H9 (cell line): ENCODE measurements at regions not wholly inside any gene's neighbourhood (a gene's known extent, or its start where the extent isn't known, plus 50 kb on each side); places are given as distances from the start of the nearest gene placed in this dataset.
A peak's percentile ranks its signal among the peaks of the same experiment; 100 is the strongest.

Source experiments
- DNase-seq: peaks from one replicate; pipeline ENCODE4 v3.0.0-alpha.2; 2017
- H2AFZ ChIP-seq: one replicate; pipeline ENCODE4 v1.6.1; 2013; ENCODE audit warnings: mild to moderate bottlenecking, low read length, control low read depth, moderate library complexity
- H2AK5ac ChIP-seq: 2 replicates; pipeline ENCODE4 v1.6.1; 2013; ENCODE audit warnings: low read length, control low read depth, mixed read lengths; ENCODE audit not compliant: insufficient read length
- H2BK120ac ChIP-seq: one replicate; pipeline ENCODE4 v1.6.1; 2013; ENCODE audit warnings: low read depth, mild to moderate bottlenecking, low read length, control low read depth, inconsistent platforms; ENCODE audit not compliant: poor library complexity, severe bottlenecking
- H2BK12ac ChIP-seq: 2 replicates; pipeline ENCODE4 v1.6.1; 2013; ENCODE audit warnings: low read length, control low read depth, mixed read lengths, low read depth; ENCODE audit not compliant: insufficient read length
- H2BK15ac ChIP-seq: 2 replicates; pipeline ENCODE4 v1.6.1; 2013; ENCODE audit warnings: low read depth, low read length, control low read depth
- H2BK20ac ChIP-seq: one replicate; pipeline ENCODE4 v1.6.1; 2013; ENCODE audit warnings: low read depth, mild to moderate bottlenecking, low read length, control low read depth, inconsistent platforms; ENCODE audit not compliant: poor library complexity, severe bottlenecking
- H2BK5ac ChIP-seq: 2 replicates; pipeline ENCODE4 v1.6.1; 2013; ENCODE audit warnings: low read length, control low read depth, mixed read lengths; ENCODE audit not compliant: insufficient read length
- H3K14ac ChIP-seq: 2 replicates; pipeline ENCODE4 v1.6.1; 2013; ENCODE audit warnings: low read length, control low read depth; ENCODE audit not compliant: insufficient read depth
- H3K18ac ChIP-seq: 2 replicates; pipeline ENCODE4 v1.6.1; 2013; ENCODE audit warnings: low read depth, mild to moderate bottlenecking, mixed read lengths, low read length, control low read depth; ENCODE audit not compliant: insufficient read length
- H3K23ac ChIP-seq: 2 replicates; pipeline ENCODE4 v1.6.1; 2013; ENCODE audit warnings: low read length, control low read depth, mixed read lengths, low read depth; ENCODE audit not compliant: insufficient read length
- H3K23me2 ChIP-seq: 2 replicates; pipeline ENCODE4 v1.6.1; 2013; ENCODE audit warnings: low read depth, mild to moderate bottlenecking, mixed read lengths, low read length, control low read depth; ENCODE audit not compliant: insufficient read length, poor library complexity, severe bottlenecking
- H3K27ac ChIP-seq: 2 replicates; pipeline ENCODE4 v1.5.1; 2013; ENCODE audit warnings: low read length, control low read depth, mixed read lengths, low read depth; ENCODE audit not compliant: insufficient read length
- H3K27me3 ChIP-seq: 2 replicates; pipeline ENCODE4 v1.6.1; 2013; ENCODE audit warnings: low read length, control low read depth, inconsistent platforms; ENCODE audit not compliant: insufficient read depth
- H3K4ac ChIP-seq: 2 replicates; pipeline ENCODE4 v1.6.1; 2013; ENCODE audit warnings: low read depth, mild to moderate bottlenecking, control low read depth, inconsistent platforms, low read length, moderate library complexity
- H3K4me1 ChIP-seq: 2 replicates; pipeline ENCODE4 v1.6.1; 2013; ENCODE audit warnings: low read length, control low read depth, inconsistent platforms; ENCODE audit not compliant: insufficient read depth
- H3K4me2 ChIP-seq: 2 replicates; pipeline ENCODE4 v1.6.1; 2013; ENCODE audit warnings: low read length, control low read depth, mixed read lengths; ENCODE audit not compliant: insufficient read length, insufficient read depth
- H3K56ac ChIP-seq: 2 replicates; pipeline ENCODE4 v1.6.1; 2013; ENCODE audit warnings: low read depth, mild to moderate bottlenecking, mixed read lengths, low read length, control low read depth; ENCODE audit not compliant: insufficient read length
- H3K79me1 ChIP-seq: 2 replicates; pipeline ENCODE4 v1.6.1; 2013; ENCODE audit warnings: low read depth, mild to moderate bottlenecking, moderate library complexity, low read length, control low read depth, inconsistent platforms; ENCODE audit not compliant: insufficient read depth, poor library complexity, severe bottlenecking
- H3K79me2 ChIP-seq: 2 replicates; pipeline ENCODE4 v1.6.1; 2013; ENCODE audit warnings: low read length, control low read depth, inconsistent platforms; ENCODE audit not compliant: insufficient read depth
- H3K9ac ChIP-seq: 2 replicates; pipeline ENCODE4 v1.6.1; 2013; ENCODE audit warnings: low read length, control low read depth, mixed read lengths; ENCODE audit not compliant: insufficient read length; ENCODE audit errors: extremely low read depth
- H3K9me3 ChIP-seq: one replicate; pipeline ENCODE4 v1.6.1; 2013; ENCODE audit warnings: low read depth, low read length, inconsistent platforms; ENCODE audit not compliant: control insufficient read depth
- H3T11ph ChIP-seq: one replicate; pipeline ENCODE4 v1.6.1; 2013; ENCODE audit warnings: mild to moderate bottlenecking, low read length, control low read depth, inconsistent platforms
- H4K20me1 ChIP-seq: one replicate; pipeline ENCODE4 v1.6.1; 2013; ENCODE audit not compliant: control insufficient read depth, insufficient read length, insufficient read depth
- H4K5ac ChIP-seq: 2 replicates; pipeline ENCODE4 v1.6.1; 2013; ENCODE audit warnings: low read depth, mild to moderate bottlenecking, mixed read lengths, low read length, control low read depth; ENCODE audit not compliant: insufficient read length
- H4K8ac ChIP-seq: replicated peaks from 2 replicates; pipeline ENCODE4 v1.6.1; 2013; ENCODE audit warnings: low read length, control low read depth, mixed read lengths, low read depth; ENCODE audit not compliant: insufficient read length
- H4K91ac ChIP-seq: 2 replicates; pipeline ENCODE4 v1.6.1; 2013; ENCODE audit warnings: low read depth, mild to moderate bottlenecking, moderate library complexity, mixed read lengths, low read length, control low read depth; ENCODE audit not compliant: insufficient read length
- H3K27ac Mint-ChIP-seq, 3 experiments: 2 replicates in 2 of 3; 3 replicates in 1 of 3; pipeline ENCODE4 v1.8.0; 2020 to 2021; ENCODE audit warnings: mixed read lengths in 3 of 3, mild to moderate bottlenecking in 1 of 3, moderate library complexity in 1 of 3
- H3K27me3 Mint-ChIP-seq: 2 replicates; pipeline ENCODE4 v1.8.0; 2021; ENCODE audit warnings: low read depth, mild to moderate bottlenecking, moderate library complexity, mixed read lengths
- H3K36me3 Mint-ChIP-seq, 3 experiments: 2 replicates in 2 of 3; 3 replicates in 1 of 3; pipeline ENCODE4 v1.8.0; 2020 to 2021; ENCODE audit warnings: low read depth in 3 of 3, mixed read lengths in 3 of 3; ENCODE audit not compliant: insufficient read depth in 1 of 3
- H3K4me1 Mint-ChIP-seq, 2 experiments: 2 replicates each; pipeline ENCODE4 v1.8.0; 2020; ENCODE audit warnings: mixed read lengths in 2 of 2
- H3K4me3 Mint-ChIP-seq, 2 experiments: 2 replicates in 1 of 2; 3 replicates in 1 of 2; pipeline ENCODE4 v1.8.0; 2020 to 2021; ENCODE audit warnings: mild to moderate bottlenecking in 2 of 2, mixed read lengths in 2 of 2, moderate library complexity in 1 of 2
- H3K9me3 Mint-ChIP-seq, 2 experiments: 2 replicates in 1 of 2; 3 replicates in 1 of 2; pipeline ENCODE4 v1.8.0; 2020; ENCODE audit warnings: mild to moderate bottlenecking in 2 of 2, mixed read lengths in 2 of 2, moderate library complexity in 1 of 2
- CTCF ChIP-seq: fragments of 200-600 bp; sonication (generic); conservative IDR thresholded peaks from 3 replicates; pipeline ENCODE4 v1.8.0; 2021; ENCODE audit warnings: antibody characterized with exemption, mild to moderate bottlenecking
- WGBS: extraction: QIAGEN DNeasy Blood & Tissue Kit; methylation state at CpG from one replicate; pipeline ENCODE4 v1.1.7; 2013; ENCODE audit warnings: missing lambda C conversion rate, low lambda C conversion rate, mixed read lengths; ENCODE audit not compliant: insufficient read length; ENCODE audit errors: extremely low coverage; 5-methylcytosine and 5-hydroxymethylcytosine counted together

GRCh38 chr20:11248687-11249638 lies 575.2 kb upstream of the JAG1 start:
- H3K79me1 ChIP-seq, result no peaks in the 10 kb centered on the region
- H2BK5ac ChIP-seq, result no peak overlapping the region
- no peaks in the 10 kb centered on the region for H3K79me2 ChIP-seq
- H2BK20ac ChIP-seq, result no peak overlapping the region
- Mint-ChIP-seq H3K4me3 (no peak overlapping the region; a peak in 1 of 5 replicates), H3K36me3 (peaks cover 0 to 6% (median 0%) of the 10 kb centered on the region in 3 experiments; a peak in 3 of 7 replicates), H3K27me3 (peaks cover 3% of the 10 kb centered on the region; the same call in 1 of the 2 replicates), H3K27ac (peak overlapping the region; percentile 27 to 50 (median 28); a peak in 3 of 7 replicates), H3K9me3 (peaks cover 6% of the 10 kb centered on the region in 2 experiments; a peak in 4 of 5 replicates), H3K4me1 (peaks cover 26 to 29% of the 10 kb centered on the region in 2 experiments)
- H3K56ac ChIP-seq, result no peak overlapping the region
- H3K27me3 ChIP-seq, result no peaks in the 10 kb centered on the region
- WGBS, result no CpG with 5 or more reads among the region's 9 CpGs
- H3K23me2 ChIP-seq, result no peaks in the 10 kb centered on the region
- H4K8ac ChIP-seq, result no peak overlapping the region
- H3K9me3 ChIP-seq, result no peaks in the 10 kb centered on the region
- DNase-seq, result no peak
- no peak overlapping the region for H3T11ph ChIP-seq
- H4K5ac ChIP-seq, result no peak overlapping the region
- H4K91ac ChIP-seq, result no peak overlapping the region
- H3K9ac ChIP-seq, result no peak overlapping the region
- no peak overlapping the region for H3K27ac ChIP-seq
- no peak overlapping the region for H2BK12ac ChIP-seq
- H3K23ac ChIP-seq, result no peak overlapping the region
- H4K20me1 ChIP-seq, result no peaks in the 10 kb centered on the region
- H2BK15ac ChIP-seq, result no peak overlapping the region
- H3K14ac ChIP-seq, result no peak overlapping the region
- no peak overlapping the region for H2AK5ac ChIP-seq
- H2AFZ ChIP-seq, result no peak overlapping the region
- no peak for TF ChIP-seq CTCF
- H3K18ac ChIP-seq, result no peak overlapping the region
- H3K4me2 ChIP-seq, result no peak overlapping the region
- peaks cover 5% of the 10 kb centered on the region; the same call in 1 of the 2 replicates for H3K4me1 ChIP-seq
- no peak overlapping the region for H2BK120ac ChIP-seq
- H3K4ac ChIP-seq, result no peak overlapping the region
